ENCODE measurements at regions not wholly inside any gene's neighbourhood (a gene's known extent, or its start where the extent isn't known, plus 50 kb on each side); places are given as distances from the start of the nearest gene placed in this dataset.

GRCh38 chr9:101902051-101902450, 163.6 kb upstream of the GRIN3A start:
- TF ChIP-seq, protein P1, sequence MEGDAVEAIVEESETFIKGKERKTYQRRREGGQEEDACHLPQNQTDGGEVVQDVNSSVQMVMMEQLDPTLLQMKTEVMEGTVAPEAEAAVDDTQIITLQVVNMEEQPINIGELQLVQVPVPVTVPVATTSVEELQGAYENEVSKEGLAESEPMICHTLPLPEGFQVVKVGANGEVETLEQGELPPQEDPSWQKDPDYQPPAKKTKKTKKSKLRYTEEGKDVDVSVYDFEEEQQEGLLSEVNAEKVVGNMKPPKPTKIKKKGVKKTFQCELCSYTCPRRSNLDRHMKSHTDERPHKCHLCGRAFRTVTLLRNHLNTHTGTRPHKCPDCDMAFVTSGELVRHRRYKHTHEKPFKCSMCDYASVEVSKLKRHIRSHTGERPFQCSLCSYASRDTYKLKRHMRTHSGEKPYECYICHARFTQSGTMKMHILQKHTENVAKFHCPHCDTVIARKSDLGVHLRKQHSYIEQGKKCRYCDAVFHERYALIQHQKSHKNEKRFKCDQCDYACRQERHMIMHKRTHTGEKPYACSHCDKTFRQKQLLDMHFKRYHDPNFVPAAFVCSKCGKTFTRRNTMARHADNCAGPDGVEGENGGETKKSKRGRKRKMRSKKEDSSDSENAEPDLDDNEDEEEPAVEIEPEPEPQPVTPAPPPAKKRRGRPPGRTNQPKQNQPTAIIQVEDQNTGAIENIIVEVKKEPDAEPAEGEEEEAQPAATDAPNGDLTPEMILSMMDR (conservative IDR thresholded peaks at IDR 0.05; ENCODE audit: low read depth, low read length) = no peak
- no peak overlapping the region for H3K4me3 ChIP-seq (ENCODE audit: low read depth, low read length)
- DNase-seq (ENCODE audit: low read depth) = no peak

DNA sequence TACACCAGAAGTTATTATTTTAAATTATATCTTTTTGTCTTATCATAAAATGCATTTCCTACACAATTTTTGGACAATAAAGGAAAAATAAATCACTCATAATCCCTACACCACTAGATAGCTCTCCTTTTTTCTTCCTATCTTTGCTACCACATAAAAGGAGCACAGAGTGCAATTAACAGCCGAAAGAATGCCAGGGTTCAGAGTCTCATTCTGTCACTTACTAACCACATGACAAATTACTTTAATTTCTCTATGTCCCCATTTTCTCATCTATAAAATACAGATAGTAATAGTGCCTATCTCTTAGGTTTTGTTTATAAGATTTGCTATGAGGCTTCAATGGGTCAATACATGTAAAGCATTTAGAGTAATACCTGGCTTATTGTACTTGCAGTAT, 158.7 kb upstream of the GRIN3A start:
- H3K4me3 ChIP-seq (ENCODE audit: low read depth, low read length) = no peak overlapping the region
- TF ChIP-seq, protein P1 (conservative IDR thresholded peaks at IDR 0.05; ENCODE audit: low read depth, low read length) = no peak
- DNase-seq (ENCODE audit: low read depth) = no peak

- H3K4me3 ChIP-seq (ENCODE audit: low read depth, low read length) = no peak overlapping the region
- no peak for DNase-seq (ENCODE audit: low read depth)
- TF ChIP-seq, protein P1 (conservative IDR thresholded peaks at IDR 0.05; ENCODE audit: low read depth, low read length) = no peak
These were observed 155.5 kb upstream of the GRIN3A start for GRCh38 chr9:101893661-101894646.

DNA sequence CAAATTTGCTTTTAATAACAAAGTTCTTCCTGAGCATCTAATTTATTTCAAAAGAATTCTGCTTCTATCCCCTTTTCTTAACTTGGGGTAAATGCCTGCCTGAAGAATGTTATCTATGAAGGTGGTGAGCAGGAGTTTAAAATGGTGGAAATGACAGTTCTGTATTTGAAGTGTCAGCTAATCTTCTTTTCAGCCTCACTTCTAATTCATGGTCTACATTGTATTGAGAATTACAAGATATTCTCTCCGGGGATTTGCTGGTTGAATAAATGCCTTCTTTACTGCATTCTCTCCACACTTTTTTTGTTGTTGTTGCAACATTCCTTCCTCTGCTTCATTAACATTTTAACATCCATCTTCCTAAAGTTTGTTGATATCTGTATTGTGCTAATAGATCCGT, 143.1 kb upstream of the GRIN3A start:
- TF ChIP-seq, protein P1 (conservative IDR thresholded peaks at IDR 0.05; ENCODE audit: low read depth, low read length) = no peak
- no peak overlapping the region for H3K4me3 ChIP-seq (ENCODE audit: low read depth, low read length)
- DNase-seq (ENCODE audit: low read depth) = no peak

- TF ChIP-seq, protein P1 (conservative IDR thresholded peaks at IDR 0.05; ENCODE audit: low read depth, low read length) = no peak
- no peak overlapping the region for H3K4me3 ChIP-seq (ENCODE audit: low read depth, low read length)
- DNase-seq (ENCODE audit: low read depth) = no peak
These were observed 142.4 kb upstream of the GRIN3A start for GRCh38 chr9:101880846-101881245.

- DNase-seq (ENCODE audit: low read depth) = no peak
- TF ChIP-seq, protein P1 (conservative IDR thresholded peaks at IDR 0.05; ENCODE audit: low read depth, low read length) = no peak
- H3K4me3 ChIP-seq (ENCODE audit: low read depth, low read length) = no peak overlapping the region
These were observed 140.3 kb upstream of the GRIN3A start for GRCh38 chr9:101878734-101879133.

DNA sequence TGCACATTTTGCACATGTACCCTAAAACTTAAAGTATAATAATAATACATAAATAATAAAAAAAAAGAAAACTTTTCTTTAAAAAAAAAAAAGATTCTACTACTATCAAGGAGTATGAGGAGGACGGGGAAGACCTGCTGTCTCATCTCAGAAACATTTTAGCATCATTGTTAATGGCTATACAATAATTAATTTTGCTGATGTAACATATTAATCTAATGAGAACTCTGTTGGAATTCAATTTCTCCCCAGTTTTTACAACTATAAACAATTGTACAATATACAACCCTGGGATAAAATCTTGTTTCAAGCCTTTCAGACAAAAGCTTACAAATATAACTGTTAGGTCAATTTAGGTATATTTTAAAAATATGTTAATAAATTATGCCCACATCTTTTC, 139.0 kb upstream of the GRIN3A start:
- DNase-seq (ENCODE audit: low read depth) = no peak
- no peak overlapping the region for H3K4me3 ChIP-seq (ENCODE audit: low read depth, low read length)
- TF ChIP-seq, protein P1 (conservative IDR thresholded peaks at IDR 0.05; ENCODE audit: low read depth, low read length) = no peak
